A549 (cell line): ENCODE measurements at regions not wholly inside any gene's neighbourhood (a gene's known extent, or its start where the extent isn't known, plus 50 kb on each side); places are given as distances from the start of the nearest gene placed in this dataset.

Experiments
- ATAC-seq, 2 experiments: fragments of 200-7000 bp in 1 of 2; fragments of >200 bp in 1 of 2; cut with Nextera tagmentation in 1 of 2; cut with Tn5 transposase in 1 of 2; 3 replicates each; pipeline versions ENCODE4 v1.8.0 to v1.9.1; 2018 to 2020; ENCODE audit warnings: mild to moderate bottlenecking in 1 of 2, moderate library complexity in 1 of 2
- CTCF ChIA-PET: fragments of 300-600 bp; sonication (Branson Sonifier 250); formaldehyde crosslinking; extraction: SDS; loops from one replicate; lab custom pipeline; 2021; ENCODE audit warnings: antibody characterized with exemption, inconsistent platforms; lab: Yijun Ruan, JAX
- POLR2A ChIA-PET: fragments of 350-600 bp; formaldehyde crosslinking; extraction: SDS; loops from one replicate; lab custom pipeline; 2021; ENCODE audit warnings: antibody characterized with exemption, inconsistent platforms; lab: Yijun Ruan, JAX
- DNase-seq, 2 experiments: peaks; one replicate each; pipeline versions ENCODE4 v3.0.0 to v3.0.0-alpha.2; 2011 to 2016; ENCODE audit warnings: low read depth in 1 of 2, low spot score in 1 of 2
- FAIRE-seq: peaks from 2 replicates; lab custom pipeline; 2011; peaks lifted over from hg19 to GRCh38; lab: Jason Lieb, UNC
- H3K27ac ChIP-seq, 2 experiments: fragments of >200 bp; sonication (Bioruptor Twin); formaldehyde crosslinking; 3 replicates each; pipeline ENCODE4 v1.5.1; 2016 to 2017
- H3K4me1 ChIP-seq: fragments of >200 bp; sonication (Bioruptor Twin); formaldehyde crosslinking; 3 replicates; pipeline ENCODE4 v1.6.1; 2016
- H3K4me2 ChIP-seq: fragments of >200 bp; sonication (Bioruptor Twin); formaldehyde crosslinking; 3 replicates; pipeline ENCODE4 v1.6.1; 2016
- H3K4me3 ChIP-seq: fragments of >200 bp; sonication (Bioruptor Twin); formaldehyde crosslinking; 3 replicates; pipeline ENCODE4 v1.5.1; 2016
- H3K9me3 ChIP-seq: fragments of >200 bp; sonication (Bioruptor Twin); formaldehyde crosslinking; 3 replicates; pipeline ENCODE4 v1.6.1; 2016
- CBX8 ChIP-seq: fragments of 200-600 bp; sonication (generic); IDR thresholded peaks from 2 replicates; pipeline ENCODE4 v1.6.1; 2016
- CHD2 ChIP-seq: fragments of 150-350 bp; IDR thresholded peaks from 2 replicates; pipeline ENCODE4 v1.6.1; 2014; ENCODE audit warnings: low read length; ENCODE audit not compliant: partially characterized antibody
- E2F6 ChIP-seq: IDR thresholded peaks from 2 replicates; pipeline ENCODE4 v1.6.1; 2012; ENCODE audit warnings: low read depth, borderline replicate concordance
- KDM1A ChIP-seq: fragments of 200-600 bp; sonication (generic); IDR thresholded peaks from 2 replicates; pipeline ENCODE4 v1.6.1; 2016; ENCODE audit warnings: low read depth, mild to moderate bottlenecking
- MAX ChIP-seq: IDR thresholded peaks from 2 replicates; pipeline ENCODE4 v1.6.1; 2012
- NFE2L2 ChIP-seq: fragments of 150-350 bp; conservative IDR thresholded peaks from 2 replicates; pipeline ENCODE4 v1.6.1; 2014; ENCODE audit warnings: low read length
- NPAS2 ChIP-seq: fragments of 250-450 bp; sonication (Bioruptor Pico); IDR thresholded peaks from 2 replicates; pipeline ENCODE4 v1.8.0; 2022; ENCODE audit warnings: mild to moderate bottlenecking, moderate library complexity, borderline replicate concordance
- PBX3 ChIP-seq: IDR thresholded peaks from 2 replicates; pipeline ENCODE4 v1.6.1; 2012
- POLR2AphosphoS2 ChIP-seq: conservative IDR thresholded peaks from 2 replicates; pipeline ENCODE4 v1.6.1; 2012; ENCODE audit warnings: low read length, improper control_type of control experiment, inconsistent platforms
- RAD21 ChIP-seq, 2 experiments: fragments of >200 bp in 1 of 2; sonication (Bioruptor Twin) in 1 of 2; formaldehyde crosslinking in 1 of 2; IDR thresholded peaks in 1 of 2; conservative IDR thresholded peaks in 1 of 2; 2 replicates in 1 of 2; 3 replicates in 1 of 2; pipeline ENCODE4 v1.6.1; 2012 to 2018; ENCODE audit warnings: inconsistent platforms in 1 of 2
- RARB ChIP-seq: fragments of 250-450 bp; sonication (Bioruptor Pico); IDR thresholded peaks from 2 replicates; pipeline ENCODE4 v1.8.0; 2021; ENCODE audit warnings: mild to moderate bottlenecking, moderate library complexity
- RCOR1 ChIP-seq: fragments of 150-350 bp; IDR thresholded peaks from 2 replicates; pipeline ENCODE4 v1.6.1; 2014; ENCODE audit warnings: antibody characterized with exemption, low read length, low read depth
- ZC3H11A ChIP-seq: fragments of 450-650 bp; IDR thresholded peaks from 2 replicates; pipeline ENCODE4 v1.6.1; 2014; ENCODE audit warnings: antibody characterized with exemption, mild to moderate bottlenecking
- ZFP36 ChIP-seq: fragments of 450-650 bp; IDR thresholded peaks from 2 replicates; pipeline ENCODE4 v1.6.1; 2014; ENCODE audit warnings: borderline replicate concordance; ENCODE audit not compliant: partially characterized antibody
- WGBS: methylation state at CpG from one replicate; pipeline ENCODE4 v1.1.6; 2017; ENCODE audit errors: missing lambda C conversion rate; 5-methylcytosine and 5-hydroxymethylcytosine counted together
- TF ChIP-seq, protein P1 (sequence below): fragments of >200 bp; sonication (Bioruptor Twin); formaldehyde crosslinking; IDR thresholded peaks from 3 replicates; pipeline ENCODE4 v1.6.1; 2016
- TF ChIP-seq, protein P2 (sequence below): fragments of 200-600 bp; sonication (generic); IDR thresholded peaks from 2 replicates; pipeline ENCODE4 v1.6.1; 2016; ENCODE audit warnings: antibody characterized with exemption, mild to moderate bottlenecking, moderate library complexity
- TF ChIP-seq, protein P3 (sequence below): fragments of 150-350 bp; IDR thresholded peaks from 2 replicates; pipeline ENCODE4 v1.6.1; 2014; ENCODE audit warnings: low read depth, mild to moderate bottlenecking, low read length

DNA sequence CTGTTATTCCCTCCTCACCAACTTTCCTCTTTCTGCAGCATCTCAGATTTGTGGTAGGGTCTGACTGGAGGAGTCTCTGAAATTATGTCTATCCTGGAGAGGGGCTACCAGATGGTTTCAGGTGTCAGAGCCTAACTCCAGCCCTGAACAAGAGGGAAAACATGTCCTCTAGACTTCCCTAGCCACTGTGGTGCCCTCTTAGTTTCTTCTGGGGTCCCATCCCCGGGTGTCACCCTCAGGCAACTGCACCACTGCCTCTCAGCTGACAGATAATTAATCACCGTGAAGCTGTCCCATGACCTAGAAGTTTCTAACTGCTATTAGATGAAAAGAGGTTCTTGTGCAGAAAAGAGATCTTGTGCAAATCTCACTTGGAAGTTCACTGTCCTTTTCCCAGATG, 95.1 kb upstream of the CELF4 start:
- DNase-seq: no peak
- WGBS: 0% methylated on average over 2 of the region's 2 CpGs
- no peak overlapping the region for H3K27ac ChIP-seq
- no peak for ATAC-seq
- H3K4me3 ChIP-seq: no peak overlapping the region
- no peaks in the 10 kb centered on the region for H3K9me3 ChIP-seq
- CTCF ChIA-PET: no interaction called here
- no peak for TF ChIP-seq CBX8
- no peak for TF ChIP-seq NFE2L2
- no peak for TF ChIP-seq NPAS2 (CRISPR knock-in tag)
- no peaks in the 10 kb centered on the region for H3K4me1 ChIP-seq
- POLR2A ChIA-PET: no interaction called here
- no peak overlapping the region for H3K4me2 ChIP-seq
- FAIRE-seq: no peak

GRCh38 chr18:37659906-37660305, 94.3 kb upstream of the CELF4 start:
- H3K4me3 ChIP-seq: no peak overlapping the region
- FAIRE-seq: no peak
- POLR2A ChIA-PET: no interaction called here

GRCh38 chr18:37658894-37659293, 93.3 kb upstream of the CELF4 start:
- WGBS: 13% methylated on average over 1 of the region's 1 CpG
- TF ChIP-seq ZFP36 (no peak), E2F6 (no peak), CHD2 (no peak), RARB (CRISPR knock-in tag) (no peak), ZC3H11A (no peak), CBX8 (no peak), RAD21 (conservative IDR thresholded peaks at IDR 0.05 in 1 of 2, IDR thresholded peaks at IDR 0.05 in 1 of 2) (no peak), RCOR1 (no peak), MAX (no peak)
- TF ChIP-seq, protein P1, sequence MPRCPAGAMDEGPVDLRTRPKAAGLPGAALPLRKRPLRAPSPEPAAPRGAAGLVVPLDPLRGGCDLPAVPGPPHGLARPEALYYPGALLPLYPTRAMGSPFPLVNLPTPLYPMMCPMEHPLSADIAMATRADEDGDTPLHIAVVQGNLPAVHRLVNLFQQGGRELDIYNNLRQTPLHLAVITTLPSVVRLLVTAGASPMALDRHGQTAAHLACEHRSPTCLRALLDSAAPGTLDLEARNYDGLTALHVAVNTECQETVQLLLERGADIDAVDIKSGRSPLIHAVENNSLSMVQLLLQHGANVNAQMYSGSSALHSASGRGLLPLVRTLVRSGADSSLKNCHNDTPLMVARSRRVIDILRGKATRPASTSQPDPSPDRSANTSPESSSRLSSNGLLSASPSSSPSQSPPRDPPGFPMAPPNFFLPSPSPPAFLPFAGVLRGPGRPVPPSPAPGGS: no peak
- TF ChIP-seq, protein P2, sequence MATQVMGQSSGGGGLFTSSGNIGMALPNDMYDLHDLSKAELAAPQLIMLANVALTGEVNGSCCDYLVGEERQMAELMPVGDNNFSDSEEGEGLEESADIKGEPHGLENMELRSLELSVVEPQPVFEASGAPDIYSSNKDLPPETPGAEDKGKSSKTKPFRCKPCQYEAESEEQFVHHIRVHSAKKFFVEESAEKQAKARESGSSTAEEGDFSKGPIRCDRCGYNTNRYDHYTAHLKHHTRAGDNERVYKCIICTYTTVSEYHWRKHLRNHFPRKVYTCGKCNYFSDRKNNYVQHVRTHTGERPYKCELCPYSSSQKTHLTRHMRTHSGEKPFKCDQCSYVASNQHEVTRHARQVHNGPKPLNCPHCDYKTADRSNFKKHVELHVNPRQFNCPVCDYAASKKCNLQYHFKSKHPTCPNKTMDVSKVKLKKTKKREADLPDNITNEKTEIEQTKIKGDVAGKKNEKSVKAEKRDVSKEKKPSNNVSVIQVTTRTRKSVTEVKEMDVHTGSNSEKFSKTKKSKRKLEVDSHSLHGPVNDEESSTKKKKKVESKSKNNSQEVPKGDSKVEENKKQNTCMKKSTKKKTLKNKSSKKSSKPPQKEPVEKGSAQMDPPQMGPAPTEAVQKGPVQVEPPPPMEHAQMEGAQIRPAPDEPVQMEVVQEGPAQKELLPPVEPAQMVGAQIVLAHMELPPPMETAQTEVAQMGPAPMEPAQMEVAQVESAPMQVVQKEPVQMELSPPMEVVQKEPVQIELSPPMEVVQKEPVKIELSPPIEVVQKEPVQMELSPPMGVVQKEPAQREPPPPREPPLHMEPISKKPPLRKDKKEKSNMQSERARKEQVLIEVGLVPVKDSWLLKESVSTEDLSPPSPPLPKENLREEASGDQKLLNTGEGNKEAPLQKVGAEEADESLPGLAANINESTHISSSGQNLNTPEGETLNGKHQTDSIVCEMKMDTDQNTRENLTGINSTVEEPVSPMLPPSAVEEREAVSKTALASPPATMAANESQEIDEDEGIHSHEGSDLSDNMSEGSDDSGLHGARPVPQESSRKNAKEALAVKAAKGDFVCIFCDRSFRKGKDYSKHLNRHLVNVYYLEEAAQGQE: no peak
- TF ChIP-seq, protein P3, sequence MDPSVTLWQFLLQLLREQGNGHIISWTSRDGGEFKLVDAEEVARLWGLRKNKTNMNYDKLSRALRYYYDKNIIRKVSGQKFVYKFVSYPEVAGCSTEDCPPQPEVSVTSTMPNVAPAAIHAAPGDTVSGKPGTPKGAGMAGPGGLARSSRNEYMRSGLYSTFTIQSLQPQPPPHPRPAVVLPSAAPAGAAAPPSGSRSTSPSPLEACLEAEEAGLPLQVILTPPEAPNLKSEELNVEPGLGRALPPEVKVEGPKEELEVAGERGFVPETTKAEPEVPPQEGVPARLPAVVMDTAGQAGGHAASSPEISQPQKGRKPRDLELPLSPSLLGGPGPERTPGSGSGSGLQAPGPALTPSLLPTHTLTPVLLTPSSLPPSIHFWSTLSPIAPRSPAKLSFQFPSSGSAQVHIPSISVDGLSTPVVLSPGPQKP: no peak
- ATAC-seq (no peak), DNase-seq (no peak), FAIRE-seq (no peak)
- no peak overlapping the region for H3K4me3 ChIP-seq
- CTCF ChIA-PET: no interaction called here
- H3K27ac ChIP-seq: no peak overlapping the region
- H3K4me2 ChIP-seq: no peak overlapping the region
- POLR2A ChIA-PET: no interaction called here
- H3K9me3 ChIP-seq: no peaks in the 10 kb centered on the region
- no peaks in the 10 kb centered on the region for H3K4me1 ChIP-seq

More at GRCh38 chr18:37659906-37660305, 94.3 kb upstream of the CELF4 start:
- Histone ChIP-seq H3K9me3 (no peaks in the 10 kb centered on the region), H3K27ac (no peak overlapping the region), H3K4me2 (no peak overlapping the region), H3K4me1 (no peaks in the 10 kb centered on the region)
- TF ChIP-seq KDM1A: no peak
- TF ChIP-seq POLR2AphosphoS2: no peak
- no peak for TF ChIP-seq PBX3
- CTCF ChIA-PET: no interaction called here
- DNase-seq (no peak), ATAC-seq (no peak)
